B cell (primary cell): ENCODE measurements at regions not wholly inside any gene's neighbourhood (a gene's known extent, or its start where the extent isn't known, plus 50 kb on each side); places are given as distances from the start of the nearest gene placed in this dataset.

Experiments
- CTCF ChIP-seq: fragments of 200-600 bp; IDR thresholded peaks from one replicate; pipeline ENCODE4 v1.8.0; 2022; ENCODE audit warnings: antibody characterized with exemption, mild to moderate bottlenecking
- EZH2 ChIP-seq: IDR thresholded peaks from 2 replicates; pipeline ENCODE4 v1.6.1; 2012; ENCODE audit warnings: borderline replicate concordance, low read depth, mild to moderate bottlenecking, moderate library complexity, low read length; ENCODE audit not compliant: insufficient read depth, poor library complexity, severe bottlenecking

- TF ChIP-seq CTCF, result no peak
- TF ChIP-seq EZH2, result no peak
These were observed 168.6 kb upstream of the PIRT start for GRCh38 chr17:11006530-11006929.
